Spleen (tissue), 7 donors: ENCODE measurements at regions not wholly inside any gene's neighbourhood (a gene's known extent, or its start where the extent isn't known, plus 50 kb on each side); places are given as distances from the start of the nearest gene placed in this dataset.

Experiments
- CTCF ChIP-seq, 11 experiments: fragments of 200-600 bp in 7 of 11; fragments of 450-650 bp in 4 of 11; sonication (generic) in 4 of 11; IDR thresholded peaks in 8 of 11; conservative IDR thresholded peaks in 3 of 11; 1 replicate in 7 of 11; 2 replicates in 4 of 11; pipeline versions ENCODE4 v1.4.0 to v1.8.0; 2016 to 2021; ENCODE audit warnings: antibody characterized with exemption in 11 of 11, inconsistent platforms in 4 of 11, mild to moderate bottlenecking in 1 of 11
- POLR2A ChIP-seq, 3 donors: fragments of 450-650 bp; IDR thresholded peaks; one replicate each; pipeline ENCODE4 v1.5.1; 2017; ENCODE audit warnings: antibody characterized with exemption in 3 of 3, mild to moderate bottlenecking in 1 of 3
- POLR2AphosphoS5 ChIP-seq, 3 donors: sonication (generic); formaldehyde crosslinking; IDR thresholded peaks; one replicate each; pipeline ENCODE4 v1.5.1; 2017; ENCODE audit warnings: antibody characterized with exemption in 3 of 3
- donor health status: DM: no; HTN: no; CAD: no; lungs with moderate emphysema.
- donor health status: DM: no; HTN: no; CAD: no.
- donor health status: DM: no; HTN: no; CAD: no.

GRCh38 chr5:37966871-37967270 is 127.0 kb upstream of the GDNF start:
- TF ChIP-seq POLR2A (IDR thresholded peaks at IDR 0.05), result no peak
- TF ChIP-seq CTCF (IDR thresholded peaks at IDR 0.05 in 8 of 11, conservative IDR thresholded peaks at IDR 0.05 in 3 of 11), result no peak
- TF ChIP-seq POLR2AphosphoS5 (IDR thresholded peaks at IDR 0.05), result no peak
